ENCODE measurements at regions not wholly inside any gene's neighbourhood (a gene's known extent, or its start where the extent isn't known, plus 50 kb on each side); places are given as distances from the start of the nearest gene placed in this dataset.
A peak's percentile ranks its signal among the peaks of the same experiment; 100 is the strongest.

DNA sequence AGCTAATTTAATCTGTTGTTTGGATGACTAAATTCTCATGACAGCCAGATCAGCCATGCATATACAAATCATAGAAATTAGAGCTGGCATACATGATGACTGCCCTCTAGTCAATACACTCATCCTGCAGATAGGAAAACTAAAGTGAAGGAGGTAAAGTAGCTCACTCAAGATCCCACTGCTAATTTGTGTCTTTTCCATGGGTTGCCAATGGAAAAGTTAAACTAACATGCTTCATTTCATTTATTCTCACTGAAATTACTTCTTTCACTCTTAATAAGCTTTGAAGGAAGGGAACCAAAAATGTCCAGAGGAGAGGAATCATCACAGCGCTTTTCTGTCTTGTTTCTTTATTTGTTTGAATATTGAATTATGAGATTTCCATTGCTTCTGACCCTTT lies 308.2 kb downstream of the GJA1 start:
- no peak for TF ChIP-seq EZH2 (IDR thresholded peaks at IDR 0.05)
- no peak for TF ChIP-seq EZH2phosphoT487 (IDR thresholded peaks at IDR 0.05)
- TF ChIP-seq CTCF (IDR thresholded peaks at IDR 0.05), result no peak
- H3K4me1 ChIP-seq, result no peaks in the 10 kb centered on the region
- no peak overlapping the region for H3K27ac Mint-ChIP-seq

DNA sequence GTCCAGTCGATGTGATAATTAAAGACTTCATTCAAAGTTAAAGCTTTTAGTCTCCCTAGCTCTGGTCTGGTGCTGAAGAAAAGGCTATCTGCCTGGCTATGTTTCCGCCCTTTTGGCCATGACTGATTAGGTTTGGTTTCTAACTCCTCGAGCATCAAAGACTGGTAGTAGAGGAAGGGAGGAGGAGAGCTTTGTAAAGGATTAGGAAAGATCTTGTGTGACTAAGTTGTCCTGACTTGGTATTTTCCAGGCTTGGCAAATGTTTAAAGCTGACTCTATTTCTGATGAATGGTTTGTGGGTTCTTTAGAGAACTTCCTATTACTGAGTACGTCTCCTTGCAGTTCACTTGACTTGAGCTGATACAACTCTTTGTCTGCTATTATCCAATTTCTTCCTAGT lies 312.9 kb downstream of the GJA1 start:
- no peak overlapping the region for H3K4me2 ChIP-seq
- H3K27me3 Mint-ChIP-seq (ENCODE audit: insufficient read depth, low read depth), result no peaks in the 10 kb centered on the region

More for the DNA sequence above, 308.2 kb downstream of the GJA1 start:
- Histone ChIP-seq H3K79me2 (ENCODE audit: low read depth) (no peaks in the 10 kb centered on the region), H3K27me3 (no peaks in the 10 kb centered on the region), H3K9me3 (ENCODE audit: low read depth) (no peaks in the 10 kb centered on the region), H3K36me3 (no peaks in the 10 kb centered on the region), H3K27ac (no peak overlapping the region), H3K4me3 (no peak overlapping the region), H3K9ac (no peak overlapping the region), H4K20me1 (ENCODE audit: low read depth) (no peaks in the 10 kb centered on the region), H3F3A (ENCODE audit: low read depth) (no peaks in the 10 kb centered on the region), H2AFZ (replicated peaks) (no peak overlapping the region), H3K4me2 (no peak overlapping the region)
- no peak overlapping the region for H3K4me3 Mint-ChIP-seq
- H3K4me1 Mint-ChIP-seq, result peaks cover 18% of the 10 kb centered on the region
- no peaks in the 10 kb centered on the region for H3K27me3 Mint-ChIP-seq (ENCODE audit: insufficient read depth, low read depth)
- H3K9me3 Mint-ChIP-seq, result no peaks in the 10 kb centered on the region
- no peak for DNase-seq (ENCODE audit: low spot score)
- H3K36me3 Mint-ChIP-seq, result no peaks in the 10 kb centered on the region

DNA sequence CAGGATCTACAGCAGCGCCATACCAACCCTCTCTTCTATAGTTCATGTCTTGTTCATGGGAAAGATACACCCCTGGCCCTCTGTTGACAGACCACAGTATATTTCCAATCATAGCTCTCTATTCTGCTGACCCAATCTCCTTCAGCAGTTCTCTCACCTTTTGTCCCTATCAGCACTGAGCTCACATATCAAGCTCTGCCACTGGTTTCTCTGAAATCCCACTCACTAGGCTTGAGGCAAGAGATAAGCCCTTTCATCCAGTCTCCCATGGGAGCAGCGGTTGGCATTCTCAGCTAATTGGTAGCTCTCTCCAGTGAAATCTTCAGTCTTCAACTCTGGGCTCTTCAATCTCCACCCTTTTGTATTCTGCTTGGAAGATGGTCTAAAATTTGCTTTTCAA lies 313.4 kb downstream of the GJA1 start:
- H3K4me1 Mint-ChIP-seq, result peaks cover 17% of the 10 kb centered on the region
- H3K27me3 Mint-ChIP-seq (ENCODE audit: insufficient read depth, low read depth), result no peaks in the 10 kb centered on the region
- Histone ChIP-seq H3K36me3 (no peaks in the 10 kb centered on the region), H3K9me3 (ENCODE audit: low read depth) (no peaks in the 10 kb centered on the region), H3K27ac (no peak overlapping the region), H3K4me1 (no peaks in the 10 kb centered on the region), H3K27me3 (no peaks in the 10 kb centered on the region), H4K20me1 (ENCODE audit: low read depth) (no peaks in the 10 kb centered on the region), H2AFZ (replicated peaks) (no peak overlapping the region), H3K4me3 (no peak overlapping the region), H3K79me2 (ENCODE audit: low read depth) (no peaks in the 10 kb centered on the region), H3K9ac (no peak overlapping the region), H3K4me2 (no peak overlapping the region), H3F3A (ENCODE audit: low read depth) (no peaks in the 10 kb centered on the region)
- no peak overlapping the region for H3K4me3 Mint-ChIP-seq
- peak; percentile 2 for DNase-seq (ENCODE audit: low spot score)
- TF ChIP-seq EZH2phosphoT487 (IDR thresholded peaks at IDR 0.05), result no peak
- no peak for TF ChIP-seq EZH2 (IDR thresholded peaks at IDR 0.05)
- TF ChIP-seq CTCF (IDR thresholded peaks at IDR 0.05), result no peak
- H3K27ac Mint-ChIP-seq, result peak overlapping the region; percentile 54
- peaks cover 4% of the 10 kb centered on the region for H3K9me3 Mint-ChIP-seq
- no peaks in the 10 kb centered on the region for H3K36me3 Mint-ChIP-seq

More for the DNA sequence above, 312.9 kb downstream of the GJA1 start:
- DNase-seq (ENCODE audit: low spot score), result peak; percentile 11
- Mint-ChIP-seq H3K27ac (peak overlapping the region; percentile 54), H3K9me3 (peaks cover 4% of the 10 kb centered on the region), H3K36me3 (no peaks in the 10 kb centered on the region), H3K4me1 (peaks cover 21% of the 10 kb centered on the region), H3K4me3 (no peak overlapping the region)
- Histone ChIP-seq H3K27me3 (no peaks in the 10 kb centered on the region), H4K20me1 (ENCODE audit: low read depth) (no peaks in the 10 kb centered on the region), H3K9me3 (ENCODE audit: low read depth) (no peaks in the 10 kb centered on the region), H3K4me1 (no peaks in the 10 kb centered on the region), H3K79me2 (ENCODE audit: low read depth) (no peaks in the 10 kb centered on the region), H3K36me3 (no peaks in the 10 kb centered on the region), H2AFZ (replicated peaks) (no peak overlapping the region), H3K4me3 (no peak overlapping the region), H3K27ac (no peak overlapping the region), H3K9ac (no peak overlapping the region), H3F3A (ENCODE audit: low read depth) (no peaks in the 10 kb centered on the region)
- TF ChIP-seq EZH2 (IDR thresholded peaks at IDR 0.05) (no peak), CTCF (IDR thresholded peaks at IDR 0.05) (no peak), EZH2phosphoT487 (IDR thresholded peaks at IDR 0.05) (no peak)

All from neural progenitor cell (in vitro differentiated cells).